Fibroblast of skin of left quadriceps (primary cell): ENCODE measurements at regions not wholly inside any gene's neighbourhood (a gene's known extent, or its start where the extent isn't known, plus 50 kb on each side); places are given as distances from the start of the nearest gene placed in this dataset.

Experiments
- DNase-seq, 2 experiments: peaks; one replicate each; pipeline ENCODE4 v3.0.0-alpha.2; 2013; ENCODE audit warnings: low read depth in 2 of 2

DNA sequence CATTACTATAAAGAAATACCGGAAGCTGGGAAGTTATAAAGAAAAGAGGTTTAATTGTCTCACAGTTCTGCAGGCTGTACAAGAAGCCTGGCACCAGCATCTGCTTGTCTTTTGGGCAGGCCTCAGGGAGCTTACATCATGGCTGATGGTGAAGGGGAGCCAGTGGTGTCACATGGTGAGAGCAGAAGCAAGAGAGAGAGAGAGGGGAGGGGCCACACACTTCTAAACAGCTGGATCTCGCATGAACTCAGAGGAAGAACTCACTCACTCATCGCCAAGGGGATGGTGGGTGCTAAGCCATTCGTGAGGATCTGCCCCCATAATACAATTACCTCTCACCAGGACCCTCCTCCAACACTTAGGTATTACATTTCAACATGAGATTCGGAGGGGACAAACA is 51.8 kb upstream of the ANKRD34C start:
- no peak for DNase-seq

DNA sequence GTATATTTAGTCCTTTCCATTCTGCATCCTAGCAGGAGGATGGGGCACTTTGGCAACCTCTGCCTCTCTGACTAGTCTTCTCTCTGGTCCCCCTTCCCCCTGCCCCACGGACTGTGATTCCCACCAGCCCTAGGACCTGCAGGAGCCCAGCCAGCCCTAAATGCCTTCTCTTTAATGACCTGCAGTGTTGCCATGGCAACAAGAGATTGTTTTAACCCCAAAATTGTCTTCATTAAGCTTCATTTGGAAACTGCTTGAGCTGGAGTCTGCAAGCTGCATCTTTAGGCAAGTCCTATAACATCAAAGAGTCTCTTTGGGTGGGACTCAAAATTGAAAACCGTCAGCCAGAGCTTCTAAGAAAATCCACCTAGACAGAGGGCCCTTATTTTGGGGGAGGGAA is 59.7 kb upstream of the ANKRD34C start:
- DNase-seq = no peak

DNA sequence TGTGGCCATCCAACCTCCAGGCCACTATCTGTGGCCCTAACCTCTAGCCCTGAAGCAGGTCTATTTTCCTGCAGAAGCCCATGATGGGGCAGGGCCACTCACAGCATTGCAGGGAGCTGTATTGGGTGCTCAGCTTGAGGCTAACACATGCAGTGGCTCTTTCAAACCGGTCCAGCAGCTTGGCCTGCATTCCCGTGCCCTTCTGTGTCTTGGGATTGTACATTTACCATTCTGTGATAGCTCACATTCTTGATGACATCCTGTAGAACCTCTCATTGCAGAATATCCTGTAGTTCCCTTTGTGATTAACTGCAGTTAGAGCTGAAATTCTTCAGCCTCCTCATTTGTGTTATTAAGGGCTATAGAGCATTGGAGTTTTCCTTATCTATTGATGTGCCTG is 60.8 kb upstream of the ANKRD34C start:
- no peak for DNase-seq

DNA sequence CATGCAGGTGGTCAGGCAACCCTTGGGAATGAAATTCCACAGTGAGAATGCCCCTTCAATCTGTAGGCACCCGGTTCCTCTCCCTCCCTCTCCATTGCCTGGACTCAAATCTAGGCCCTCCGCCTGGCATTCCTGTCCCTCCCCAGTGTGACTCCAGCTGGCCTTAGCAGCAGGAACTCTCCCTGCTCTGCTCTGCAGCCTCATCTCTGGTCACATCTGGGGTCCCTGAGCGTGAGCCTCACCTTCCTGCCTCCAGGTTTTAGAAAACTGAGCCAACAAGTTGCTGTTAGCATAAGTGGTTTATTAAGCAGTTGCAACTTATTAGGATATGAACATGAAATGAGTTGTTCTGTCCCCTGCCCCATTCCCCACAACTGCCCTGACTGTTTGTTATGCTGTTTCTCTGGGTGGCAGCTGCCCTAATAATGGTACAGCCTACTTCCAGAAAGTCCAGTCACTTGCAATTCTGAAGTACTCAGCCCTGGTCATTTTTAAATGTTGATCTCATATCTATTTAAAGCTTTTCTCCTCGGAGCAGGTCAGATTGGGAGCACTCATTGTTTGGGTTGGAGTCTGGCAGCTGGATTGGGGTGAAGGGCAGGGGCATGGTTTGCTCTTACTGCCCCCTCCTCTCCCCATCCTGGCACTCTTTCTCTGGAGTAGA is 63.0 kb upstream of the ANKRD34C start:
- DNase-seq = no peak

DNA sequence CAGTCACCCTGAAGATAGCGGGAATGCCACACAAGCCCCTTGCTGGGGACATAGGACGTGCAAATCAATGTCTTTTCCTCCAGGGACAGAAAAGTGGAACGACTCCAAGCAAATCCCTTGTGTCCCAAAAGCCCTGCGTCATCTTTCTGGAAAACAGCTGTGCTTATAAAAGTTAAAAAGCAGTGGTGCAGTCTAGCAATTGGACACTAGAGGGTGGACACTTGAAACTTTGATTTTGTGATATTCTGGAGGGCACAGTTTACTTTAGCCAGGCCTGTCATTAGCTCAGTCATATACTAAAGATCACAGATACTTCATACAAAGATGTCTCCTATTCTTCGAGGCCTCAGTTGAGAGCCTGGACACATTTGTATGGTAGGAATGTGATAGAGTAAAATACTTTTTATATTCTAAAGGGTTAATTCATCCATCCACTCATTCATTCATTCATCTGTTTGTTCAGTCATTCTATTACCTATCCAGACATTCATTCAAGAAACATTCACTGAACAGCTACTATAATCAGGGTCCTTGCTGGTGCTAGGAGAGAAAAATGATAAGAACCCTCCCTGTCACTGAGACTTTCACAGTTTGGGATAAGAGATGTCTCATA is 63.8 kb upstream of the ANKRD34C start:
- DNase-seq = no peak

DNA sequence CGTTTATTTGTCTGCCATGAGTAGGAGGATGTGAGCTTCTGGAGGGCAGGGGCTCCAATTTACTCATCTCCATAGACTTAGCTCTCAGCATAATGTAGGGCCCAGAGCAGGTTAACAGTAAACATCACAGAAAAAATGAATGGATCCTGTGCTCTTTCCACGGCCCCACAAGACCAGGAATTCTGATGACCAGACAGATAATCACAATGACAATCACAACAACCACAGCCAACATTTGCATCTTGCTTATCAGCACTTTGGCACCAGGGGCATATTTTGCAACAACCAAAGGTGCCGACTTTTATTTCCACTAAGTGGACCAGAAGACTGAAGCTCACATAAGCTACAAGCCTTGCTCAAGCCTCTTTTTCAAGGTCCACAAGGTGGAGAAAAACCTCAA is 68.9 kb upstream of the ANKRD34C start:
- no peak for DNase-seq

DNA sequence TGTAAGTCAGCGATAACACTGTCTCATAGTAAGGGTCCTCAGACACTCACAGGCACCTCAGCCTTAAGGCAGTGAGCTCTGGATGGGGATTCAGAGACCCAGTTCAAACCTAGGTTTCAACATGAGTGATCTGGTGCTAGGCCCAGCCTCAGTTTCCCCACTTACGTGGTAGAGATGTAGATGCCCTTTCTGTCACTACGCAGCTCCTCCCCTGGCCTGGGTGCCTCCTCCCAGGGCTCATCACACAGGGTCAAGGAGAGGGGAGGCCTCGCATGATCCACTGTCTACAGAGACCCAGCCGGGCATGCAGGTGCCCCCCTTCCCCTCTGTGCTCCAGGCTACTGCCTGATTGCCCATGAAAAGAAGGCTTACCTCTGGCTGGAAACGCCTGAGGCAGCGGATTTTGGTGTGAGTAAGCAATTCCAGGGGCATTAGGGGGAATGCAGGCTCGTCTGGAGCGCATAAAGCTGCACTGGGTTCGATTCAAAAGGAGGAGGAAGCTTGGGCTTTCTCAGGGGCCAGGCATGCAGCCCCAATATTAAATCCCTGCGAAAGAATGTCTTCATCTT is 69.8 kb upstream of the ANKRD34C start:
- DNase-seq = no peak

DNA sequence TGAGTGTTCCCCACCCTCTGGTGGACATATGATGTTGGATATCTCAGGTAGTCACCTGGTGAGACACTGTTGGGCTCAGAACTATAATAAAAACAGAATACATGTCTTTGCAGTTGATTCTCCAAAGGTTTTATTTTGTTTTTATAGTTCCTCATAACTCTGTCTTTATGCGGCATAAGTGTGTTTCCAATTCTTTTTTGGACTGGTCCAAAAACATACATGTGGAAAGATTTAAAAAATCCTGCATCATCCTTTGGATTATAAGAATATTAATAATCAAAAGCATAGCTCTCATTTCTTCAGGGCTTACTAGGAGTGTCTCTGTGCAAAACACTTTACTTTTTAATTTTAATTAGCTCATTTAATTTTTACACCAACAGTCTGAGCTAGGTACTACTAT is 71.0 kb upstream of the ANKRD34C start:
- no peak for DNase-seq

DNA sequence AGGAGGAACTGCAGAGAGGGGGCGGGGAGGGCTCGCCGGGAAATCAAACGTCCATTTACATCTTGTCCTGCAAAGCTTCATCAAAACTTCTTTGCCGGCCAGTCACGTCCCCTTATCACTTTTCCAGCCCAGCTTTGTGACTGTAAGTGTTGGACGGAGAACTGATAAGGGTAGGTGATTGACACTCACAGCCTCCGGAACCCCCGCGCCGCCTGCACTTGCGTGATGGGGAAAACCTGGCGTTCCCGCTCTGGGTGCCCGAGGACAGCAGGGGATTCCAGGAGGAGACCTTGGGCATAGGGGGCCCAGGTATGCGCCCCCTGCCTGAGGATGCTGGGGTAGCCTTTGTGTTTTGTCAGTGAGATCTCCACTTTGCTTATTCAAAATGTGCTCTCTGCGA is 72.8 kb upstream of the ANKRD34C start:
- no peak for DNase-seq

DNA sequence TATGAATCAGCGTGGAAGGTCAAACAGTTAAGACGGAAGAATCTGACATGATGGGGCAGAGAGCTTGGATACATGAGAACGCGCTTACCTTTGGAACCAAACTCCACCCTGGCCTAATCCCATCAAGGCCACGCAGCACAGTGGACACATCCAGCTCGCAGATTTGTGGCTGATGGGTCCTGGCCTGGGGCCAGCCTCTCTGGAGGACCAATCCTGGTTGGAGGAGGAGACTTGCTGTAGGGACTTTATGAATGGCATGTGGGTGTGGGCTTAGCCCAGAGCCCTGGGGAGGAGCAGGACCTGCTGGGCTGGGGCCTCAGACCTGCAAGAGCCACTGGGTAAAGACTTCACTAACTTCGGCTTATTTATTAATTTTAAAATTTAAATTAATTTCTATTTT is 73.4 kb upstream of the ANKRD34C start:
- no peak for DNase-seq

DNA sequence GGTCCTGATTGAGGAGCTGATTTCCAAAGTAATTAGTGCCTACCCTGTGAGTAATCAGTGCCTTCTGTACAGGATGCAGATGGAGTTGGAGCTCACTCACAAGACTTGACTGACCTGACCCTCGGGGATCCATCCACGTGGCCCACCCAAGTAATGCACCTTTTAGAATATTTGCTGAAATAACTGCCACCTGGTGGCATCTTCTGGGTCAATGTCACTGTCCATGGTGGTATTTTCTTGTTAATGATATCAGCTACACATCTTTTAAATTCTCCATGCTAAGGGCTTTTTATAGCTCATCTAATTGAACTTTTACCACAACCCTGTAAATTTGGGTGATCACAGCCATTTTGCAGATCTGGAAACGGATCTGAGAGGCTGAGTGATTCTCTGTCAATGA is 74.3 kb upstream of the ANKRD34C start:
- no peak for DNase-seq

DNA sequence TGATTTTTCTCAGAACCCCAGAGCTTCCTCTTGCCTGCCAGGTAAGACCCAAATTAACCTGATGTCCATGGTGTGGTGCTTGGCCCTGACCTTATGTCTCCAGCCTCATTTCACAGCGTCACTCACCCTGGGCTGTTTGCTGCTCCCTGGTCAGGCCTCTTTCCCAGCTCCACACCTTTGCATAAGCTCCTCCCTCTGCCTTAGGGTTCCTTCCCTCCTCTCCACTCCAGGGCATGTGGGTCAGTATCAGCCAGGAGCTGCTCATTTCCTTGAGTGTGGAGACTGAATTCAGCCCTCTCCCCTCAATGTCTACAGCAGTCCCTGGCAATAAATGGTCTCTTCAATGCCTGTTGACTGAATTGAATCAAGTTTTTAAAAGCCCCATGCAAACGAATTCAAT is 75.6 kb upstream of the ANKRD34C start:
- no peak for DNase-seq

DNA sequence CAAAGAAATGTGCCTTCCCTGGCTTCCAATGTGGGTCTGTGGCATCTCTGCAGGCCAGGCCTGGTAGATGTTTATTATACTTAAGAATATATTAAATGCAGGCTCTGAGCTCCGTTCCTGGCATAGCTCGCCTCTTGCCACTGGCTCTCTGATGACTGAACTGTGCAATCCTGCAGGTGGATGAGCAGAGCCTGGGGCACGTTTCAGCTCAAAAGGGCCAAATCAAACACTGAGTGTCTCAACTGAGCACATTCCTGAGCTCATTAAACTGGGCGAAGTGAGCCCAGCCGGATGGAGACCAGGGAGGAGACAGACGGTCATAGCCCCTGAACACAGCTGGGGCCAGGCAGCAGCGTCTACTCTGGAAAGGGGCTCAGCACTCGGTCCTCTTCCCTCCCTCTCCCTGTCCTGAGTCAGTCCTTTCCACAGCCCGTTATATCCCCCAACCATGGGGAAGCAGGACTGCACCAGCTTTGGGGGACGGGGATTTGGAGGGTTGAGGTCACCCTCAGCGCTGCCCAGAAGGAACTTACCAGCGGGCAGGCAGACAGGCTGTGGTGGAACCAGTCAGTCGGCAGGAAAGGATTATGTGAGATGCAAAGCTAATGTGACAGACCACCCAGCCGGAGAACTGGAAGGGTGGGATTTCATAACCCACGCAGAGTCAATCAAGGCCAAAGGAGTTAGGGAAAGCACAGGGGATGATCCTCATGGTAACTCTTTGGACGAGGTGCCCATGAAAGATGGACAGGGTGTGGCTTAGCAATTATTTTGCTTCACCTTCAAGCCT is 77.4 kb upstream of the ANKRD34C start:
- no peak for DNase-seq

DNA sequence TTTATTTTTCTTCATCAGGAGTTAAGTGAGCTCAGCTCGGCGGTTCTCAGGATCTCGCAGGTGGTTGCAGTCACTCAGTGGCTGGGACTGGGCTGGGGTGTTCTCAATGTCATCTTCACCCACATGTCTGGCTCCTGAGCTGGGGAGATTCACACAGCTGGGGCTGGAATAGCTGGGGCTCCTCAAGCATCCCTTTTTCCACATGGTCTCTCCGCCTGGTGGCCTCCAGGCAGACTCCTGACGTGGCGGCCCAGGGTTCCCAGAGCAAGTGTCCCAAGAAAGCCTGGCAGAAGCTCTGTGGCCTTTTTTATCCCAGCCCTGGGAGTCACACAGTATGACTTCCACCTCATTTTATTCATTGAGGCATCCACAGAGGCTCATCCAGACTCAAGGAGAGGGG is 84.1 kb upstream of the ANKRD34C start:
- DNase-seq = no peak

DNA sequence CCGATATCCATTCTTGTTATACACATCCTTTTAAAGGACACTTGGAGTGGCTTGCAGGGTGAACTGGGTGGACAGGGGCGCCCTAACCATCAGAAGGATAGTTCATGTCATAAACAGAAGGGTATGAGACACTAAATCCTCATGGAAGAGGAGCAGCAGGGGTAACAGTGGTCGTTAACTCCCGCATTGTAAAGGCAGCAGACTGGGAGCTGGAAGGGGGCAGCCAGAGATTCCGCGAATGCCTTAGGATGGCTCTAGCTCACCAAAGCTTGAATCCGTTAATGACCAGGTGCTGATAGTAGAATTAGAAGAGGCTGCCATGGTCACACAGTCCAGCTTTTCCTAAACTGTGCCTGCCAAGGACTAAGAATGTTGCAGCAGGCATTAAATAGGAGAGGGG is 85.2 kb upstream of the ANKRD34C start:
- DNase-seq = no peak

DNA sequence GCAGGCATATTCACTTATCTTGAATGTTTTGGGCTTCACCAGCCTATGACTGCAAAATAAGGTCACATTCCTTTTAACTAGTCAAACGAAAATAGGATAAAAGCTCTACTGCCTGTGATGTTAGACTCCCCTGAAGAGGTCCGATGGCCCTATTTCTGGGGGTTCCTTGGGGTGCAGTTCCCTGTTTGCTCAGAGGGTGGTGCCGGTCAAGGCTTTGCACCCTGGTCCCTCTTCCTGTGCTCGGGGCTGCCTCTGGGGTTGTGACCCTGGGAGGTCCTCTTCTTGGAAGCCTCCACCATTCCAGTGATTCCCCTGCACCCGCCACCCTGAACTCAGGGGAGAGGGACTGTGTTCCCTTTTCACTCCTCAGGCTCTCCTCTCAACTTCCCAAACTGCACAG is 86.7 kb upstream of the ANKRD34C start:
- DNase-seq = no peak

DNA sequence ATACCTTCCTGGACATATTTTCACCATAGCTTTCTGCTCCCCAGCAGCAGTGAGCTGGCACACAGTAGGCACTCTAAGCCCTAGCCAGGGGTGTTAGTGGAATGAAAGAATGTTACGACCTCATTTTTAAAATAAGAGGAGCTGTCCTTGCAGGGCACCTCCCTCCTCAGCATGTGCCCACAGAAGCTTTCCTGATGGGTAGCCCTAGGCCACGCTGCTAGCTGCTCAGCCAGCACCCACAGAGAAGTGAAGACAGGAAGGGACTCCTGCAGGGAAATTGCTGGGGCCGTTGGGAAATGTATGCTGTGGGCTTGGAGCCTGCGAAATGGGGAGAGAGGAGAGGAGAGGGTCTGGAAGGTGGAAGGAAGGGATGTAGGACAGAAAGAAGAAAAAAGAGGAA is 87.3 kb upstream of the ANKRD34C start:
- no peak for DNase-seq

DNA sequence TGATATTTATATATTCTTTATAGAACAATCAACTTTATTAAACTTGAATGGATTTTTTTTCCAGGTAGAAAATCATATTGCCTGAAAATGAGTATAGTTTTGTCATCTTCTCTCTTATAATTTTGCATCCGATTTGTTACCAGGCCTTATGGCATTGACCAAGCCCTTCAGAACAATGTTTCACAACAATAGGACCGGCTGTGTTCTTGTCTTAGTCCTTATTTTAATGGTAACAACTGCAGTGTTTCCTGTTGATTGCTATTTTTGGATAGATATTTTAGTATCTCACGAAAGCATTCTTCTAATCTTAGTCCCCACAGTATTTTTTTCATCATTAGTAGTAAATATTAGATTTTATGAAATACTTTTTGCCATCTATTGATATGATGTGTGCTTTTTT is 88.1 kb upstream of the ANKRD34C start:
- DNase-seq = no peak

DNA sequence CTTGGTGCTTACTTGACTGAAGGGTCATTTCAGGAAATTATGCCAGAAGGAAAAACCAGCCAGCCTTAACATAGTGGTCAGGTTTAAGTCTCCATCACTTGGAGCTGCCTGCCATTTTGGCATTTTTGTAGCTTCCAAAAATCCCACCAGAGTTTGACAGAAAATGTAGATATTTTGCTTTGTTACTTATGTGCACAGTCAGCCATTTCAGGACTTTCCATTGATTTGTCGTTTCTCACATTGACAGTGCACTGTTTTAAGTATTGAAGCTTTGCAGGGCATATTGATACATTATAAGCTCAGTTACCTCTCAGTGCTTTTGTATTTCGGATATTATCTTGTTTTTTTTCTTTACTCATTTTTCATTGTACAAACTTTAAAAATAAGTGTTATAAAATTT is 89.0 kb upstream of the ANKRD34C start:
- DNase-seq = no peak

DNA sequence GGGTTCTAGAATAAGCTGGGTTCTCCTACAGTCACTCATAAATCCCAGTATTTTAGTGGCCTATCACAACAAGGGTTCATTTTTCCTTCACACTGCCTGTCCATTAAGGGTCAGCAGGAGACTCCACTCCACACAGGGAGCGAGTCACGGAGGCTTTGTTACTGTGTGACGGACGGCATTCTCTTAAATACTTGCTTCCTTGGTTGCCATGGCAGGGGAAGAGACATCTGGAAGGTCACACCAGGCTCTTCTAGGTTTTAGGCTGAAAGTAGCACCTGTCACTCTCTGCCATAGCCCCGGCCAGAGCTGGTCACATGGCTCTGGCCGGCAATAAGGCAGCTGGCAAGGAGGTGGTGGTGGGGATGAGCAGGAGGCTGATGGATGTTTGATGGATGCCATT is 89.4 kb upstream of the ANKRD34C start:
- DNase-seq = no peak

DNA sequence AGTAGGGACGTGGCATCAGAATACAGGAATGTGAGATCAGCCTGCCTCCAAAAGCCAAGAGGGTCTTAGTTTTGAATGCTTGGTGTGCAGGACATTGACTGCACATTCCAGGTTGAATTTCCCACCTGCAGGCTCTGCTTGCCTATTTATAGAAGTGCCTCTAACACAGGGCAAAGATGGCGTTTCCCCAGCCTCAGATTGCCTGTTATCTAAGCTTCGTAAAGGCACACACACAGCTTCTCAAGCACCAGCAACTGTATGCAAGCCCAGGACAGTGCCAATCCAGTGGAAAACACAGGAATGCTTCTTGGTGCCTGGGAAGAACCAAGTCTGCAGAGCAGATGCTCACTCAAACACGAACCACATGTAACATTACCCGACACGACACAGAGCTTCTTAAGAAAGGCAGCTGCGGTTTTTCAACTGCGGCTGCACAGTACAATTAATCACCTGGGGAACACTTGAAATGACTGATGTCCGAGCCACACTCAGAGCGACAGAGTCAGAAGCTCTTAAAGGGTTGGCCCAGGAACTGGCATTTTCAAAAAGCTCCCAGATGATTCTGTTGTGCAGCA is 90.0 kb upstream of the ANKRD34C start:
- peak; percentile 24 to 29 for DNase-seq

DNA sequence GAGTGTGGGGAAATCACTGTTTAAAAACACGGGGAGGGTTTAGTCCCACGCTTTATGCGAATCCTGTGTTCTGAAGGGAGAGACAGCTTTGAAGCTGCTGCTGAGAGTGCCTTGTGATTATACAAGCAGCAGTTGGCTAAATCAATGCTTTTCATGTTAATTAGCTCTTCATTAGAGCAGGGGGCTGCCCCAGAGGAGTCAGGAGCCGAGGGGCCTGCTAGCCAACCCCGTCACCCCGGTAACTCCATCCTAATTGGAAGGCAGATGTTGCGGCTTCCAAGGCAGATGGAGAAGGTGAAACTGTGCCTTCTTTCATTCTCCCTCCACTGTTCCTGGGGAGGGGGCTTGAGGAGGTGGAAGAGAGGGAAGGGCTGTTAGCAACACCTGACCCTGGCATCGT is 92.4 kb upstream of the ANKRD34C start:
- DNase-seq = no peak

DNA sequence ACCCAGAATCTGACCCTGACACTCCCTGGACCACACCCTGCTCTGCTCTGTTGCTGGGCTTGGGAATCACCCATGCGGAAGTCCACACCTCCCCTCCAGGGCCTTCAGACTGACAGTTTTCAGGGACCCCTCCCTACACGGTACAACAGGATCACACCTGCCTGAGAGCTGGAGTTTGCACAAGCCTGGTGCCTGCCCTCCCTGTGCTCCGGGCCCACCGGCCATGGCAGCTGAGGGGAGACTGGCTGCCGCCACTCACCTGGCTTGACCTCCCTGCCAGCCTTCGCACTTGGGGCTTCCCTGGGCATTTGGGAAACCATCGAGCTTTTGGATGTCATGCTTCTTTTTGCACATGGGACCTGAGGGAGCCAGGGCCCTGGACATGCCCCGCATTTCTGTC is 95.9 kb upstream of the ANKRD34C start:
- DNase-seq = no peak
